ENCODE measurements at regions not wholly inside any gene's neighbourhood (a gene's known extent, or its start where the extent isn't known, plus 50 kb on each side); places are given as distances from the start of the nearest gene placed in this dataset.

- no peak overlapping the region for H2AFZ ChIP-seq (ENCODE audit: low read depth)
- no peak overlapping the region for H3K4me3 ChIP-seq (IDR thresholded peaks at IDR 0.05; ENCODE audit: insufficient read depth, low read depth, low read length)
- H3K4me1 ChIP-seq (ENCODE audit: low read depth, poor library complexity, severe bottlenecking) = no peaks in the 10 kb centered on the region
- no peaks in the 10 kb centered on the region for H4K20me1 ChIP-seq (ENCODE audit: insufficient read depth)
- H3K27ac ChIP-seq = no peak overlapping the region
- no peaks in the 10 kb centered on the region for H3K27me3 ChIP-seq (ENCODE audit: insufficient read depth, low read depth)
- no peak overlapping the region for H3K9ac ChIP-seq
- no peaks in the 10 kb centered on the region for H3K36me3 ChIP-seq (ENCODE audit: insufficient read depth)
- TF ChIP-seq, protein P1, sequence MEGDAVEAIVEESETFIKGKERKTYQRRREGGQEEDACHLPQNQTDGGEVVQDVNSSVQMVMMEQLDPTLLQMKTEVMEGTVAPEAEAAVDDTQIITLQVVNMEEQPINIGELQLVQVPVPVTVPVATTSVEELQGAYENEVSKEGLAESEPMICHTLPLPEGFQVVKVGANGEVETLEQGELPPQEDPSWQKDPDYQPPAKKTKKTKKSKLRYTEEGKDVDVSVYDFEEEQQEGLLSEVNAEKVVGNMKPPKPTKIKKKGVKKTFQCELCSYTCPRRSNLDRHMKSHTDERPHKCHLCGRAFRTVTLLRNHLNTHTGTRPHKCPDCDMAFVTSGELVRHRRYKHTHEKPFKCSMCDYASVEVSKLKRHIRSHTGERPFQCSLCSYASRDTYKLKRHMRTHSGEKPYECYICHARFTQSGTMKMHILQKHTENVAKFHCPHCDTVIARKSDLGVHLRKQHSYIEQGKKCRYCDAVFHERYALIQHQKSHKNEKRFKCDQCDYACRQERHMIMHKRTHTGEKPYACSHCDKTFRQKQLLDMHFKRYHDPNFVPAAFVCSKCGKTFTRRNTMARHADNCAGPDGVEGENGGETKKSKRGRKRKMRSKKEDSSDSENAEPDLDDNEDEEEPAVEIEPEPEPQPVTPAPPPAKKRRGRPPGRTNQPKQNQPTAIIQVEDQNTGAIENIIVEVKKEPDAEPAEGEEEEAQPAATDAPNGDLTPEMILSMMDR (conservative IDR thresholded peaks at IDR 0.05; ENCODE audit: low read depth, low read length) = no peak
- H3K4me2 ChIP-seq = no peak overlapping the region
- no peaks in the 10 kb centered on the region for H3K79me2 ChIP-seq (ENCODE audit: insufficient read depth, low read depth)
These were observed 132.6 kb upstream of the NAMPT start for GRCh38 chr7:106417273-106417902.

- TF ChIP-seq, protein P1 (conservative IDR thresholded peaks at IDR 0.05; ENCODE audit: low read depth, low read length) = no peak
These were observed 131.6 kb upstream of the NAMPT start for GRCh38 chr7:106416430-106416829.

DNA sequence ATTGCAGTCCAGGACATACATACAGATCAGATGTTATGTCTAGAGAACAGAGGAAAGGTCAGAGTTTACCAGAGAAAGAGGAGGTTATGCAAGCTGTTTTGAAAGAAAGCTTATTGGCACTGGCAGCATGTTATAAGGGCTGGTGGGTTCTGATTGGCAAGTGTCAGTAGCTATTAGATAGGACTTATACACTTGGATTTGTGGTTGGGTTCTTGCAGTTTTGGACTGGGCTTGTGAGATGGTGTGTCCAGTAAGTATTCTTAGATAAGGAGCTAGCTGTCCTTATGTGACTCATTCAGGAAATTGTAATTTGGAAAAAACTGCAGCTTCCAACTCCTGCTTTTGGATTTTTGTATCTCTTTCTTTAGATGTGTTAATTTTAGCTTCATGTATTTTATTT is 130.7 kb upstream of the NAMPT start:
- Histone ChIP-seq H3K36me3 (ENCODE audit: insufficient read depth) (no peaks in the 10 kb centered on the region), H3K4me2 (no peak overlapping the region), H3K79me2 (ENCODE audit: insufficient read depth, low read depth) (no peaks in the 10 kb centered on the region), H3K4me1 (ENCODE audit: low read depth, poor library complexity, severe bottlenecking) (no peaks in the 10 kb centered on the region), H3K27me3 (ENCODE audit: insufficient read depth, low read depth) (no peaks in the 10 kb centered on the region), H3K27ac (no peak overlapping the region), H3K4me3 (IDR thresholded peaks at IDR 0.05; ENCODE audit: insufficient read depth, low read depth, low read length) (no peak overlapping the region), H4K20me1 (ENCODE audit: insufficient read depth) (no peaks in the 10 kb centered on the region), H2AFZ (ENCODE audit: low read depth) (no peak overlapping the region), H3K9ac (no peak overlapping the region)
- TF ChIP-seq, protein P1 (conservative IDR thresholded peaks at IDR 0.05; ENCODE audit: low read depth, low read length) = no peak

More at GRCh38 chr7:106416430-106416829, 131.6 kb upstream of the NAMPT start:
- H3K79me2 ChIP-seq (ENCODE audit: insufficient read depth, low read depth) = no peaks in the 10 kb centered on the region
- no peak overlapping the region for H2AFZ ChIP-seq (ENCODE audit: low read depth)
- no peak overlapping the region for H3K27ac ChIP-seq
- no peak overlapping the region for H3K9ac ChIP-seq
- no peak overlapping the region for H3K4me2 ChIP-seq
- H3K4me3 ChIP-seq (IDR thresholded peaks at IDR 0.05; ENCODE audit: insufficient read depth, low read depth, low read length) = no peak overlapping the region
- H4K20me1 ChIP-seq (ENCODE audit: insufficient read depth) = no peaks in the 10 kb centered on the region
- no peaks in the 10 kb centered on the region for H3K4me1 ChIP-seq (ENCODE audit: low read depth, poor library complexity, severe bottlenecking)
- H3K27me3 ChIP-seq (ENCODE audit: insufficient read depth, low read depth) = no peaks in the 10 kb centered on the region
- no peaks in the 10 kb centered on the region for H3K36me3 ChIP-seq (ENCODE audit: insufficient read depth)

DNA sequence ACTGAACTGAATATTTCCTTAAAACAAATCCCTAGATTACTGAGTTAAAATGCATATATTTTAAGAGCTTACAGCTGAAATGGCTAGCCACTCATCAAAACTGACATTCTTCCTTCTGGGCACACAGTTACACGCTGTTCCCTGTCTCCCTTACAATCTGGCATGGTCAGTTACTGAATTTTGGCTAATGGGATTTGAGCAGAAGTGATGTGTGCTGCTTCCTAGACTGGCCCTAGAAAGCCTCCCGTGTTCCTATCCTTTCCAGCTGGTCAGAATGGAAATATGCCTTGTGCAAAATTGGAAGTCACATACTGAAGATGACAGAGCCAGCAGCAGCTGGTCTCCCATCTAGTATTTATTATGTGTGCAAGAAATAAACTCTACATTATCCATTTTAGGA is 128.7 kb upstream of the NAMPT start:
- no peaks in the 10 kb centered on the region for H3K27me3 ChIP-seq (ENCODE audit: insufficient read depth, low read depth)
- no peaks in the 10 kb centered on the region for H4K20me1 ChIP-seq (ENCODE audit: insufficient read depth)
- no peak overlapping the region for H2AFZ ChIP-seq (ENCODE audit: low read depth)
- H3K4me1 ChIP-seq (ENCODE audit: low read depth, poor library complexity, severe bottlenecking) = no peaks in the 10 kb centered on the region
- H3K9ac ChIP-seq = no peak overlapping the region
- H3K4me3 ChIP-seq (IDR thresholded peaks at IDR 0.05; ENCODE audit: insufficient read depth, low read depth, low read length) = no peak overlapping the region
- TF ChIP-seq, protein P1 (conservative IDR thresholded peaks at IDR 0.05; ENCODE audit: low read depth, low read length) = no peak
- no peak overlapping the region for H3K27ac ChIP-seq
- H3K79me2 ChIP-seq (ENCODE audit: insufficient read depth, low read depth) = no peaks in the 10 kb centered on the region
- no peaks in the 10 kb centered on the region for H3K36me3 ChIP-seq (ENCODE audit: insufficient read depth)
- no peak overlapping the region for H3K4me2 ChIP-seq
